Activated CD4-positive, CD25-positive, alpha-beta regulatory T cell treated with anti-CD3 and anti-CD28 coated beads, Interleukin-2, amount 50 U/mL, for 24 hours (primary cell): ENCODE measurements at regions not wholly inside any gene's neighbourhood (a gene's known extent, or its start where the extent isn't known, plus 50 kb on each side); places are given as distances from the start of the nearest gene placed in this dataset.
"Not testable (repeated sequence)": the region's sequence is repeated elsewhere in the genome, so short reads cannot be mapped to it uniquely, and the experiment has no call there.

ENCODE experiments used
- ATAC-seq, 2 donors: fragments of 150-1000 bp; cut with Tn5 transposase; one replicate each; pipeline ENCODE4 v1.10.0; 2021; ENCODE audit warnings: mild to moderate bottlenecking in 1 of 2, moderate library complexity in 1 of 2

DNA sequence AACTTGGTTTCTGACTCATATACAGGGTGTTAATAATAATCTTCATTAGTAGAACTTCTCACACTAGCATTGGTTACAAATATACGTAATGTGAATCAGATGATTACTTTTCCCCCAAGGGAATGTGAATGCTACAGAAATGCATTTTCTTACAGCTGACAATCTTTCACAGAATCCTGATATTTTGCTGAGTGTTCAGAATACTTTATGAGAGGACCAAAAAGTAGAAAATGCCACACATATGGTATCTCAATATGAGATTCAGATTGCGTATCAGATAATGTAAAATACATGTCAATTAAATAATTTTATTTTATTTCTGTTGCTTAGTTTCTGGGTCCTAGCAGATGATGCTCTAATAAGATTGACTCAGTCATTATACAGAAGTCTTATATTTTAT, 979.9 kb upstream of the GBE1 start:
- ATAC-seq = no peak

DNA sequence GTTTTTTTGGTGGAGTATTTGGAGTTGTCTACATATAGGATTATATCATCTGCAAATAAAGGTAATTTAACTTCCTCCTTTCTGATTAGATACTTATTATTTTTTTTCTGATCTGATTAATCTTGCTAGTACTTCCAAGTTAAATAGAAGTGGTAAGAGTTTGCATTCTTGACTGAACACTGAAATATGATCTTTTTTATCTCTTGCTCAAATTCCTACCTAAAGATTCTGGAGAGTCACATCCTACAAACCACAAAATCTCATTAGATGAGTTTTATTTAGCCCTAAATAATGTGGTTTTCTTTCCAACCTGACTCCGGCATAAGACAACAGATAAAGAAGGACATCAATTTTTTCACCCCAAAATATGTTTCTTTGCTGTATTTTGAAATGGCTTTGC, 977.9 kb upstream of the GBE1 start:
- ATAC-seq = no peak

DNA sequence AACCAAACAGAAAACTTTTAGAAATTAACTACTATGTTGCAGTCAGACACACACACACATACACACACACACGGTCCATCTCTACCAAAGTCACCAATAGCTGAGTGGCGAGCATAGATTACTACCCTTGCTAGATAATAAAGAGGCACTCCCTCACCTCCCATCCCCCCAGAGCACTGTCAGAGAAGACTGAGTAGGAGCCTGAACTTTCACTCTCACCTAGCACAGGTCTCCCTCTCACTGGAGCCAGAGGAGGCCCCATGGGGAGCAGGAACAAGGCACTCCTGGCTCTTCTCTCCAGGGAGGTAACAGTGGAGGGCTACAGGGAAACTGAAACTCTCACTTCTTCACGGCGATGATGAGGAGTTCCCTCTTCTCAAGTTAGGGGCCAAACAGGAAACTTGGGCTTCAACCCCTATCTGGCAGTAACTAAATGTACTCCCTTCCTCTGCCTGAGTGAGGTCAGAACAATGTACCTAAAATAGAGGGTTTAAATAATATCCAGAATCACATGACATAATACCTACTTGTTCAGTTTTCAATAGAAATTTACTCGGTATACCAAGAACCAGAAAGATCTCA, 975.3 kb upstream of the GBE1 start:
- ATAC-seq = peak in 1 of 2 donors; percentile 25

DNA sequence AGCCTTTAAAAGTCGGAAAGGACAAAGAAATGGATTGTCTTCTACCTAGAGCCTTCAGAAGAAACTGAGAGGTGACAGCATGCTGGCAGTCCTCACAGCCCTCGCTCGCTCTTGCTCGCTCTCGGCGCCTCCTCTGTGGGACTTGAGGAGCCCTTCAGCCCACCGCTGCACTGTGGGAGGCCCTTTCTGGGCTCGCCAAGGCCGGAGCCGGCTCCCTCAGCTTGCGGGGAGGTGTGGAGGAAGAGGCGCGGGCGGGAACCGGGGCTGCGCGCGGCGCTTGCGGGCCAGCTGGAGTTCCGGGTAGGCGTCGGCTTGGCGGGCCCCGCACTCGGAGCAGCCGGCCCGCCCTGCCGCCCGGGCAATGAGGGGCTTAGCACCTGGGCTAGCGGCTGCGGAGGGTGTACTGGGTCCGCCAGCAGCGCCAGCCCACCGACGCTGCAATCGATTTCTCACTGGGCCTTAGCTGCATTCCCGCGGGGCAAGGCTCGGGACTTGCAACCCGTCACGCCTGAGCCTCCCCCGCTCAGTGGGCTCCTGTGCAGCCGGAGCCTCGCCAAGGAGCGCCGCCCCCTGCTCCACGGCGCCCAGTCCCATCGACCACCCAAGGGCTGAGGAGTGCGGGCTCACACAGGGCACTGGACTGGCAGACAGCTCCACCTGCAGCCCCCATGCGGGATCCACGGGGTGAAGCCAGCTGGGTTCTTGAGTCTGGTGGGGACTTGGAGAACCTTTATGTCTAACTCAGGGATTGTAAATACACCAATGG, 953.8 kb upstream of the GBE1 start:
- ATAC-seq = no peak

DNA sequence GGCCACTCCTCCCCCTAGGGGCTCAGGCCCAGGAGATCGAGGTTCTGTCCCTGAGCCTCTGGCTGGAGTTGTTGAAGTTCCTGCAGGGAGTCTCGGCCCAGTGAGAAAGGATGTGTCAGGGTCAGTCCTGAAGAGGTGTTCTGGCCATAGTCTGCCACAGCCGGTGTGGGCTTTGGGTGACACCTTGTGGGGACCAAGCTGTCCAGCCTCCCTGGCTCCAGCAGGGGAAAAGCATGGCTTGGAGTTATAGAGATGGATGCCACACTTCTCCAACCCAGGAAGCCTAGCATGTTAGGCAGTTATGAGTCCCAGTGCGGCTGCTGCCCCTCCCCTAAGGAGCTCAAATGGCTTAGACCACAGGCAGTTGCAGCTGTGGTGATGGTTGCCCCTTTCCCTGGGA, 945.6 kb upstream of the GBE1 start:
- no peak for ATAC-seq

DNA sequence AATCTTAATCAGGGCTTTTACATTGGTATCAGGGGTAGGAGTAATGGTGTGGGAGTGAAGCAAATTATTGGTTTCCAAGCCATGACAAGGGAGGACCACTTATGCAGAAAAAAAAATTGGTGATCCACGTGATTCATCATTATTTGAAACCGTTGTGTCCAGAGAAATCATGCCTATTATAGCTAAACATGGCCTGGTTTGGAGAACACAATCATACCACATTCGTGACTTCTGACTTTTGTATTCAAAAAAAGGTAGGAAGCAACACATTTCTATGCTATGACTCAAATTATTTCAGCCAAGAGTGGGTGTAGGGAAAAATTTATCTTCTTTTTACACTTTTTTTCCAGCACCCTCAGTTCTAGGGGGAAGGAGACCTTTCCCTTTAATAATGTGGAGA, 924.3 kb upstream of the GBE1 start:
- ATAC-seq = no peak

DNA sequence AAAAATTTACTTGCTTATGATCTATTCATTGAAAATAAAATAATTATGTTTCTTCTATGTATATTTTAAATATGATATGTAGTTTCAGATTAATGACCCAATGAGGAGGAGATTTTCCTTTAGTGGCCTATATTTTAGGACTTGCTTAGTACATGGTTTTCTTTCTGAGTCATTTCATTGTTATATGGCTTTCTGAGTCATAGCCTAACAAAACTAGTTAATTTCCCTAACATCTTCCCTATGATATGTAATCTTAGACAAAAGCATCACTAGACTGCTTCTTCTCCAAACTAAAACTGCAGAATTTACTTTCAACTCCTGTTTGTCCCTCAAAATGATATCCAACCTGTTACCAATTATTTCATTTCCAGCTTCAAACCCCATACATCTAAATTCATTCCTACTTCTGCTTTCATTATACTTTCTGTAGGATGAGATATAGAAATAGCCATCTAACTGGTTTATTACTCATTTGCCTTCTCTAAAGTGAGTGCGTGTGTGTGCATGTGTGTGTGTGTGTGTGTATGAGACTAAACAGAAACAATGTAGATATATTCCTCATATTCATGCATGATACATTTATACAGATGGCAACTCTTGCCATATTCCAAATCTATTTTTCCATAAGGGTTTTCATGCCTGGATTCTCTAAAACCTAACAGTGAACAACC, 915.0 kb upstream of the GBE1 start:
- ATAC-seq = no peak

DNA sequence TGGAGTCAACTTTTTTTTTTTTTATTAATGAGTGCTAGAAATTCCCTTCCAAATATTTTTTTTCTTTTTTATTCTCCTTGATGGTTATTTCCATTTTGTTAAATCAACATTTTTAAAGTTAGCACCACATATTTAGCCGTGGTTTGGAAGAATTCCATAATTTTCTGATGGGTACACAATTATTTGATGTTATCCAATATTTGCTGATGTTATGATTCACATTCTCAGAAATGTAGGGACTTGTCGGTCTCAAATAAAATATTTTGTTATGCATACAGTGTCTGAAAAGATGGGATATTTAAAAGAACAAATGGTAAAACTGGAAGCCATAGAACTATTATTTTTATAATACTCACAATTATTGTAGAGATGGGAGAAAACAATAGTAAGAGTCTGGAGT, 911.5 kb upstream of the GBE1 start:
- no peak for ATAC-seq

DNA sequence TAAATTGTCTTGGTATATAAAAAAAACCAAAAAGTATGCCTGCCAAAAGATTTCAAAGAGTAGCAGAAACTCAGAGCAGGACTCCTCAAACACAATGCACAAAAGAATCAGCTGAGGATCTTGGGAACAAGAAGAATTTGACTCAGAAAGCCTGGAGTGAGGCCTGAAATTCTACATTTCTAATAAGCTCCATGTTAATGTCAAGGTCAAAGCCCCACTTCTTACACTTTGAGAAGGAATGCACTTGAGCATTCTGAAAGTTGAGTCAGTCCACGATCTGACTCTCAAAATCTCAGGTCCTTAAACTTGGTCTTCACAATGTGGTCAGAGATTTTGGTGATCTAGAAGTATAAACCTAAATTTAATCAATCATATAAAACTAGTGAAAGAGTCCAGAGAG, 910.0 kb upstream of the GBE1 start:
- ATAC-seq = no peak

DNA sequence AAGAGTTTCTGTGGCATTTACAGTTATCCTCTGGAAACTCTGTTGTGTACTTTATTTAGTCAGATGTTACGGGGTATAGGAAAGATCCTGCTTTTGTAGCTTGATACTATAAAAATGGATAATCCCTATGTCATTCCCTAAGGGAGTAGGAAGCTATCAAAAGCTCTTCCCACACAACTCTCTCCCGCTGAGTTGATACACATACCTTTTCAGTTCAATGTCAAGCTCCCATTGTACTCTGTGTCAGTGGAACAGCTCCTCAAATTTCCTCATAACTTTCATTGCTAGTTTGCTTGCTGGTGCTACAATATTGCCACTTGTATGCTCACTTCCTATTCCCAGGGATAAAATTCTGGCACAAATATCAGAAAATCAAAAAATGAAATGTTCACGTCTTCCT, 893.3 kb upstream of the GBE1 start:
- ATAC-seq = no peak

DNA sequence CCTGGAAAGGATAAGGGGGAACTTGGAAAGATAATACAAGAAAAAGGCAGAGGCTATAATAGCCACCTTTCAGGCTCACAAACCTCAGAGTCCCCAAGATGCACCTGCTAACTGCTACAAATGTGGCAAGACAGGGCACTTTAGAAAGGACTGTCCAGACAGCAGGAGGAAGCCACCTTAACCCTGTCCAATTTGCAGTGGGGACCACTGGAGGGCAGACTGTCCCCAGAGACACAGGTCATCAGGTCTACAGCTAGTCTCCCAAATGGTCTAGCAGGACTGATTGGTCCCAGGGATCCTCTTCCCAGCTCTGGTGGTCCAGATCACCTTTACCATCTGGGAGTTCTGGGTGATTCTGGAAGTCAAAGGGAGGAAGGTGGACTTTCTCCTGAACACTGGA, 882.5 kb upstream of the GBE1 start:
- ATAC-seq = no peak

DNA sequence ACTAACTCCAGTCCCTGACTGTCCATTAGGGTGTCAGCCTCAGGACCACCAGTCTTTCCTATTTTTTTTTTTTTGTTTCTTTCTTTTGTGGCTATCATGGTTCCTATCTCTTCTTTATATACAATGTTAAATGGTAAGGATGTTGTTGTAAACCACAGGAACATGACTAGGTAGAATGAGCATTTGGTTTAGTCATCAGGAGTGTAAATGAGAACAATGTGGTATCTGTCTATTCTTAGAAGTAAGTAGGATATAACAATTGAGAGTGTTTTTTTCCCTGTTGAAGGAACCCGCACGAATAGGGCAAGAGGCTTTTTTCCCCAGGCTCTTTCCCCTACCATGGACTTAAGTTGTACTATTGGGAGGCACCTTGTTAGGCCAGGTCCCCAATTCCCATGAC, 880.3 kb upstream of the GBE1 start:
- ATAC-seq = no peak

DNA sequence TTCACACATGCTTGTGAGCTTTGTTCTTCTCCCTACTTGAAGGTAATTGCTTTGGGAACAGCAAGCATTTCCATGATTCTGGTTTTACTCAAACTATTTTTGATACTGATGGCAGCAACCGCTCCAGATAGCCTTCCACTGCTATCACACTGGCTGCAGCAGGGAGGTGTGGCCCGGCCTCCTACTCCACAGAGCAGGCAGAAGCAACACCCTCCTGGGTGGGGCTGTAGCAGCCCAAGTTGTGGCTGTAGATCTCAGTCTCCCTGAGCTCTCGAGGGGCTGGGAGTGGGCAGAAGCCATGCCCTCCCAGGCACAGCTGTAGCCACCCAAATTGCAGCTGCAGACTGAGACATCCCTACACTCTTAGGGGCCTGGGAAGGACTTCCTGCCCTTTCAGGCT, 878.8 kb upstream of the GBE1 start:
- ATAC-seq = no peak

DNA sequence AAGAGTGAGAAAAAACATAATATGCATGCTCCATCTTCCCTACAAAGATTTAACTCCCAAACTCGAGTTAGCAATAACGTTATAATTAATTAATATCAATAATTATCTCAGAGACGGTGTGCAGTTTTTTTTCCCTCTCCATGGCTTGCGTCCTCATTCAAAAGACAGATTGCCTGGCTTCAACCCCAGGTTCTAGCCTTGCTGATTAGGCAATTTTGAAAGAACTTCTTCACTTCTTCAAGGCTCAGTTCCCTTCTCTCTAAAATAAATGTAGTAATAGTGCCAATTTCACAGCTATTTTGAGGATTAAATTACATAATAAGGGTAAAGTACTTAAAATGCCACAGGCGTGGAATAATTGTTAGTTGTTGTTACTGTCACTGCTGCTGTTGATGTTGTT, 876.1 kb upstream of the GBE1 start:
- no peak for ATAC-seq

DNA sequence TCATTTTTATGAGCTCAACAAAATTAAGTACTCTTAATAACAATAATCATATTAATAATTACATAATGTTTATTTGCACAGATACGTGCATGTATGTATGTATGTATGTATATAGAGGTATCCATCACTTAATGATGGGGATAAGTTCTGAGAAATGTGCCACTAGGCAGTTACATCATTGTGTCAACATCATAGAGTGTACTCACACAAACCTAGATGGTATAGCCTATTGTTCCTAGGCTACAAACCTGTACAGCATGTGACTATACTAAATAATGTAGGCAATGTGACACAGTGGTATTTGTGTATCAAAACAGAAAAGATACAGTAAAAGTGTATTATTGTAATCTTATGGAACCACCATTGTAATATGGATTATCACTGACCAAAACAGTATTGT, 874.7 kb upstream of the GBE1 start:
- no peak for ATAC-seq

DNA sequence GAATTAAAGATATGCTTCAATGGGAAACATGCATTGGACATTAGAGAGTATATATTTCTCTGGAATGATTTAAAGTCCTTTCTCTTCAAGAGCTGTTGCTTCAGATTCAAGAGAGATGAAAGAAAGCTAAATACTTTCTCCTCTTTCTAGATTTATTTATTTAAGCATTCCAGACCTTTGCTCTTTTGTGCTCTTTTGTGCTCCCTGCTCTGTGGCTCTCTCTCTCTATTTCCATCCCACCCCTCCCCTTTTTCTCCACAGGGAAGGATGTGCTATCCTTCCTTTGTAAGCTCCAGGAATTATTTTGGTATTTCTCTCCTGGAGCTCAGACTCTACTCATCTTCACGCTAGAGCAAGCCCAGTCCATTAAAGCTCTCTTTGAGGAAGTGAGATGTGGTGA, 871.9 kb upstream of the GBE1 start:
- no peak for ATAC-seq

DNA sequence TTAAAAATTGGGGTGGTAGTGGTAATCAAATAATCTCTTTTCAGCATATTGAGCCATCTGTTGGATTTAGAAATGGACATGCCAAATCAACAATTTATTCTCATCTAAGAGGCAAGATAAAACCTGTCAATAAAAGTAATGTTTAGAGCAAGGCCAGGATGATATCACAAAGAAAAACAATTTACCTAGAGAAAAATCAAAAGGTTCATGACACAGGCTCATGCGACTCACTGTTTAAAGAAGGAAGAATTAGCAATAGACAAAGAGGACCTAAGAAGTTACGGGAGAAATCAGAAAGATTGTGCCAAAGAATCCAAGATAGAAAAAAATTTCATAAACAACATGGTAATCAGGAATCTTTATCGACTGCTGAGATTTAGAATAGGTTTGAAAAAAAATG, 868.5 kb upstream of the GBE1 start:
- no peak for ATAC-seq

DNA sequence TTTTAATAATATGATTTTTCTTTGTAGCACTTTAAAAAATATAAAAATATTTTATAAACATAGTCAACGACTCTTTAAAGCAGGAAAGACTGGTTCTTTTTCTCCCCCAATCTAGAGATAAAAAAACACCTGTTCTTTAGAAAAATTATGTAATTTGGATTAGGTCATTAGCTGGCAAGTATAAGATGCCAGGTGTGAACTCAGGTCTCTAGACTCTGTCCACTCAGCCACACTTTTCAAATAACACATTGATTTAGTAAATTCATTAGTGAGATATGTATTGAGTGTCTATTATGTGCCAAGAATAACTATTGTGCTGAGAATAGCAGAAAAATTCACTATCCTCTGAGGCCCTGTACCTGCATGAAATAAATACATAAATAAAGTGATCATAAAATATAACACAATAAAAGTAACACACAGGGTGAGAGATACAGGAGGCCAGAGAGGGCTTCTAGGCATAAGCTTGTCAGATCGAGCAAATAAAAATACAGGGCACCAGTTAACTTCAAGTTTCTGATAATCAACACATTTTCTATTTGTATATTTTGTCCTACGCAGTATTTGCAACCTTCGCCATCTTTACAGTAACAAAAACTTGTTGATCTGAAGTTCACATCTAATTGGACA, 867.1 kb upstream of the GBE1 start:
- ATAC-seq = no peak

DNA sequence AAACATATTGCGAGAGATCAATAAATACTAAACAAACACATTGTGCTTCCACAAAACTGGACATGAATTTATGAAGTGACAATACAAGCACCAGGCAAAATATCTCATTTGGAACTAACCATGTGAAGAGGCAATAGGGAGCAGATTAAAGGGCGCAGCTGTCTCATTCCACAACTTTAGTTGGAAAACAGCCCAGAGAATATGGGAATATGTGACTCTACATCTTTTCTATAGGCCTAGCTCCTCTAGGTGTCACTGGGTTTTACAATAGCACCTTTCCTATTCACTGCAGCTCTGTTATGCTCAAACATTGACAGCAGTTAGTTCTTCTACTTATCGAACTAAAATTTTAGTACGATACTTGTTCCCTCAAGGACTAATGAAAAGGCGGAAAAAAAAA, 866.3 kb upstream of the GBE1 start:
- no peak for ATAC-seq

DNA sequence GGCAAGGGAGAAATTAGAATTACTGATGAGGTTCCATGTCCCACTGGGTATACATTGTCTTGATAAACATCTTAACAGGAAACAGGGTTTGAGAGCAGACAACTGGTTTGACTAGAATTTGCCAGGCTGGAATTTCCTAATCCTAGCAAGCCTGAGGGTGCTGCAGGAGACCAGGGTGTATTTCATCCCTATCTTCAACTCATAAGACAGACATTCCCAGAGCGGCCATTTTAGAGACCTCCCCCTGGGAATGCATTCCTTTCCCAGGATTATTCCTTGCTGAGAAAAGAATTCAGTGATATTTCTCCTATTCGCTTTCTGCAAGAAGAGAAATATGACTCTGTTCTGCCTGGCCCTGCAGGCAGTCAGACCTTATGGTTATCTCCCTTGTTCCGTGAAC, 859.3 kb upstream of the GBE1 start:
- ATAC-seq = not testable (repeated sequence)

DNA sequence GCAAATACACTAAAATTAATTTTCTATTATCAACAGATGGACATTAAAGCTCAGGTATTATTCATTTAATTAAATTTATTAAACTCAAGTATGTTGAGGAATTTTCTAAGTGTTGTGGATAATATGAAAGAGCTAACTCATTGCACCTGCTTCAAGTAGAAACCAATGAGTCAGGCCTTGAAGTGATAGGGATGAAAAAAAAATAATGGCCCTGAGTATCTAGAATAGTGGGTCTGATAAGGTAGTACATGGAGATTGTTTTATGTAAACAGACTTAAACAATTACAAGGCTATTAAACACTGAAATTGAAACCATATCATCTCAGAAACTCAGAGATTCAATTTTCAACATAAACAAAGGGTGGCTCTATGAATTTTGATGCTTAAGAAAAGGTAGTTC, 857.1 kb upstream of the GBE1 start:
- ATAC-seq = no peak

DNA sequence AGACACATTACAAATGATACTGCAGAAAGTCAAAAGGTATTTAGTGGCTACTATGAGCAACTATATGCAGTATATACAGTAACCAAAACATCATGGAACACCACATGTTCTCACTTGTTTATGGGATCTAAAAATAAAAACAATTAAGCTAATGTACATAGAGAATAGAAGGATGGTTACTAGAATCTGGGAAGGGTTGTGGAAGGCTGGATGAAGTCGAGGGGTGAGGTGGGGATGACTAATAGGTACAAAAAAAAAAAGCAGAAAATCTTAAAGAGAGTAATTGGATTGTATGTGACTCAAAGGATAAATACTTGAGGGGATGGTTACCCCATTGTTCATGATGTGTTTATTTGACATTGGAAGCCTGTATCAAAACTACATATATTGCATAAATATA, 848.8 kb upstream of the GBE1 start:
- no peak for ATAC-seq

DNA sequence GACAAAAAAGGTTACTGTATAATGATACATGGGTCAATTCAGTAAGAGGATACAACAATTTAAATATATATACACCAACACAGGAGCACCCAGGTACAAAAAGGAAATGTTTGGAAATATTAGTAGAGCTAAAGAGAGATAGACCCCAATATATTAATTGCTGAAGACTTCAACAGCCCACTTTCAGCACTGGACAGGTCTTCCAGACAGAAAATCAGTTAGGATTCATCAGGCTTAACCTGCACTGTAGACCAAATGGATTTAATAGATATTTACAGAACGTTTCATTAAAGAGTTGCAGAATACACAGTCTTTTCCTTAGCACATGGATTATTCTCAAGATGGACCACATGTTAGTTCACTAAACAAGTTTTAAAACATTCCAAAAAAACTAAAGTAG, 845.9 kb upstream of the GBE1 start:
- no peak for ATAC-seq

DNA sequence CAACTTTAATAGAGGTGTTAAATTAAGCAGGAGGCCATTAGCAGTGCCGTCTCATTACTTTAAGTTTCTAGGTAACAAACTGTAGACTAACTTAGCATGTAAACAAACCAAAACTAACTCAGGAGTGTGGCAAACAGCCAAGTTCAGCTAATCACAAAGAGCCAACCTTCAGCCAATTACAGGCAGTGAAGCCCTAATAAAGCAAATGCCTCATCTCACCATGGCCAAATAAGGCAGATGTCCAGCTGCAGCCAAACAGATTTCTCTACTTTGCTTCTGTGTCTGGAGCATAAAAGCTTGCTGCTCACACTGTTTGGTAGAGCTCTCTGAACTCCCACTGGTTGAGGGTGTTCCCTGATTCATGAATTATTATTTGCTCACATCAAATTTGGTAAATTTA, 835.4 kb upstream of the GBE1 start:
- no peak for ATAC-seq
